HG02884 (cell line): ENCODE measurements at regions not wholly inside any gene's neighbourhood (a gene's known extent, or its start where the extent isn't known, plus 50 kb on each side); places are given as distances from the start of the nearest gene placed in this dataset.
"Not testable (repeated sequence)": the region's sequence is repeated elsewhere in the genome, so short reads cannot be mapped to it uniquely, and the experiment has no call there.

Experiments
- ATAC-seq: cut with Tn5 transposase; IDR thresholded peaks from one replicate; pipeline ENCODE4 v1.9.1; 2021; ENCODE audit warnings: mild to moderate bottlenecking, moderate library complexity; ENCODE audit not compliant: unreplicated experiment

DNA sequence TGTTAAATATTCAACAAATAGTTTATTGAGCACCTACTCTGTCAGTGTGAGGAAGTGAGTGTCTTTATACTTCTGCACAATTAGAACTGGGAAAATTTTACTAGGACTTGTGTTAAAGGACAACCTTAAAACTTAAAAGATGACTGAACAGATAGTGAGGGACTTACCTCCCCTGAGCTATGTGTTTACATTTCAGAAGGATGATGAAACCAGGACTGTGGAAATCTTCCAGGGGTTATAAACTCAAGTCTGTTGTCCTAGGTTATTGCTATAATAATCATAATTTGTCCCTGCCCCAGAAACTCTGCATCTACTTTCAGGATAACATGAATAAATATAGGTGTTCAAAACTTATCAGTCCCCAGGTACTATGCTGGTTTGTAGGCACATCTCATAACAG lies 261.0 kb upstream of the MKLN1 start:
- no peak for ATAC-seq

DNA sequence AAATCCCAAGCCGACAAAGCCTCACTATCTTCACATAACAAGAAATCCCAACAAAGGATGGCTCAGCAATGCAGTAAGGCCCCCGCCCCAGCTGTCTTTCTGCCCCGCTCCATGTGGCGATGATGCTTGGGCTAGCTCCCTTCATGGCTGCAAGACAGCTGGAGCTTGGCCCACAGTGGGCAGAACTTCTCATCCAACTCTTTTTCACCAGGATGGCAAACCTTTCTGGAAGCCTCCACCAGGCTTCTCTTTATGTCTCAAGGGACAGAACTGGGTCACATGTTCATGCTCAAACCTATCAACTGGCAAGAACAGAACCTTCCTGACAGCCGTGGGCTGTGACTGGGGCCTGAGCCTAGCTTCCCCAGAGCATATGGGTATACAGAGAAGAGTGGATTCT lies 260.5 kb upstream of the MKLN1 start:
- ATAC-seq, result no peak

GRCh38 chr7:131068604-131069021 lies 259.1 kb upstream of the MKLN1 start:
- ATAC-seq, result no peak

- ATAC-seq, result no peak
These were observed 255.7 kb upstream of the MKLN1 start for GRCh38 chr7:131071786-131072504.

- no peak for ATAC-seq
These were observed 255.1 kb upstream of the MKLN1 start for GRCh38 chr7:131072505-131073091.

DNA sequence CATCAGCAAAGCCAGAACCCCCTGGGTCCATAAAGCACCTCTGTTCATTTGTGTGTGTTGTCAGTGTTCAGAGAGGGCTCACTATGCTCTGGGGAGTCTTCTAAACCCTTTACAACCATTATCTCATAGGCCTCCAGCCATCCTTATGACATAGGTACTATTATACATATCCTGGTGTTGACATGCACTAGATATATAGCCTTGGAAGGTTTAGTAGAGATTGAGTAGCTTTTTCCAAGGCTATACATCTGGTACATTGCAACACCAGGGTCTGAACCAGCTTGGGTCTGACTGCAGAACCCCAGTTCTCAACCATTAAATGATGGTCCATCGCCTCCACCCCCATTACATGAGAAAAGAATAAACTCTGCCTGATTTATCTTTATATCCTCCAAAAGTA lies 253.6 kb upstream of the MKLN1 start:
- no peak for ATAC-seq

GRCh38 chr7:131074585-131074984 lies 253.1 kb upstream of the MKLN1 start:
- ATAC-seq, result no peak

- ATAC-seq, result no peak
These were observed 252.3 kb upstream of the MKLN1 start for GRCh38 chr7:131075406-131075805.

- ATAC-seq, result no peak
These were observed 251.6 kb upstream of the MKLN1 start for GRCh38 chr7:131076032-131076431.

- ATAC-seq, result no peak
These were observed 250.9 kb upstream of the MKLN1 start for GRCh38 chr7:131076711-131077181.

DNA sequence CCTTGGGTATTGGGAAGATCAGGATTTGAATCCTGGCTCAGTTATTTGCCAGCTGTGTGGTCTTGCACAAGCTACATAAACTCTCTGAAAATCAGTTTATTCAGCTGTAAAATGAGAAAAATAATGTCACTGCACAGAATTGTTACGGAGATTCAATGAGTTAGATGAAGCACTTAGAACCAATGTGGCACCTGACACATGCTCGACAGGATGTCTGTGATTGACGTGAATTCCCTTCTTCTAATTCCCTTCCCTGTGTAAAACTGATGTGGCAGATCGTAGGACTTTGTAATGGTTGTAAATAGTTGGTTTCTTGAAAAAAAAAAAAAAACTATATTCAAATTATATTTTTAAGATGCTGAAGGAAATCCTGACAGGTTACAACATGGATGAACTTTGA lies 249.9 kb upstream of the MKLN1 start:
- no peak for ATAC-seq

DNA sequence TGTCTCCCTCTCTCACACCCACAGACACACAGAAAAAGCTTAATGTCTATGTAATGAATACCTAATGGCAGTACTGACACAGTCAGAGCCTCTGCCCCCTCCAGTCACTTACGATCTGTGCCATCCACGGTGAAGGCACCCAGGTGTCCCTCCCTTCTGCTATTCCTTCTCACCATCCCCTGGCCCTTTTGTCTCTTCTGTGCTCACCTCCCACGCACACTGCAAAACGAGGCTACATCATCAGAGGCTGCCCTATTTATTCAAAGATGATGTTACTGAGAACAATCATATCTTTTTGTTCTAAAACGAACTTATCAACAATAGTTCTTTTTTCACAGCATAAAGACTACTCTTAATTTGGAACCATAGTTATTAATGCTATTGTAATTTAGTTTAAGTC lies 246.9 kb upstream of the MKLN1 start:
- ATAC-seq, result no peak

DNA sequence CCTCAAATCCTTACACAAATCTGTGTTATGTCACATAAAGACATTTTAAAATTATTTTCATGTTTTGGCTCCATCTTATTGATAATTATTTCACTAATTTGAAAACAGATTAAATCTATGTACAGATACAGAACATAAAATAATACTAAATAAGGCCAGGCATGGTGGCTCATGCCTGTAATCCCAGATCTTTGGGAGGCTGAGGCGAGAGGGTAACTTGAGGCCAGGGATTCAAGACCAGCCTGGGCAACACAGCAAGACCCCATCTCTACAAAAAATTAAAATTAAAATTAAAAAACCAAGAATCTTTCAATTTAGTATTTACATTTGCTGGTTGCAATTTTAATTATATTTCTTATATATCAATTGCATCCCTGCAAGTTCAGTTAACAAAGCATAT lies 246.4 kb upstream of the MKLN1 start:
- ATAC-seq, result no peak

GRCh38 chr7:131083781-131084180 lies 243.9 kb upstream of the MKLN1 start:
- no peak for ATAC-seq

- not testable (repeated sequence) for ATAC-seq
These were observed 243.3 kb upstream of the MKLN1 start for GRCh38 chr7:131084336-131084735.

DNA sequence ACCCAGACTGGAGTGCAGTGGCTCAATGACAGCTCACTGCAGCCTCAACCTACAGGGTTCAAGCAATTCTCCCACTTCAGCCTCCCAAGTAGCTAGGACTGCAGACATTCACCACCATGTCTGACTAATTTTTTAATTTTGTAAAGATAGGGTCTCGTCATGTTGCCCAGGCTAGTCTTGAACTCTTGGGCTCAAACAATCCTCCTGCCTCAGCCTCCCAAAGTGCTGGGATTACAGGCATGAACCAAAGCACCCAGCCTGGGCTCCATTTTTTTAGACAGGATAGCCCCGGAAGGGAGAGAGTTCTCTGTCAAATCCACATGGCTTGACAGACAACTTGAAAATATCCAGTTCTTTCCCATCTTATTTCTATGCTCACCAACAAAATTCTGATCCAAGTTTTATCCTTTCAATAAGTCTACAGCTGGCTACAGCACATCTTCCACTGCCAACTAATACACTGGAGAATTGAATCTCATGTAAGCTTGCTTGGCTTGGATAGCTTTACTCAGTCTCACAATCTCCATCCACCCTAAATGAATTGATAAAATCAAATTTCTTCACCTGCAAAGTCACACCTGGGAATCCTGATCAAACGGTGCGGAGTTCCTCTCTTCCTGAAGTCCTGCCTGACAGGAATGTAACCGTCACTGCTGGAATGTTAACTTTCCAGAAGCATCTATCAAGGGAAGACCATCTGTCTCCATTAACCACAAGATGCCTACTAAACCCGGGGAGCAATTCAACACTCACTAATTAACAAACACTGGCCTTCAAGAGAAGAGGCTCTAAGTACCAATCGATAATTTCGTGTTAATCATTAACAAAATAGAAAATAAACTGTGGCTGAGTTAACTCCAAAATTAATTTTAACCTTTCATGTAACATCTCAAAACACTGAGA lies 239.7 kb upstream of the MKLN1 start:
- no peak for ATAC-seq

- no peak for ATAC-seq
These were observed 237.5 kb upstream of the MKLN1 start for GRCh38 chr7:131090188-131090587.

GRCh38 chr7:131090886-131091692 lies 236.6 kb upstream of the MKLN1 start:
- no peak for ATAC-seq

DNA sequence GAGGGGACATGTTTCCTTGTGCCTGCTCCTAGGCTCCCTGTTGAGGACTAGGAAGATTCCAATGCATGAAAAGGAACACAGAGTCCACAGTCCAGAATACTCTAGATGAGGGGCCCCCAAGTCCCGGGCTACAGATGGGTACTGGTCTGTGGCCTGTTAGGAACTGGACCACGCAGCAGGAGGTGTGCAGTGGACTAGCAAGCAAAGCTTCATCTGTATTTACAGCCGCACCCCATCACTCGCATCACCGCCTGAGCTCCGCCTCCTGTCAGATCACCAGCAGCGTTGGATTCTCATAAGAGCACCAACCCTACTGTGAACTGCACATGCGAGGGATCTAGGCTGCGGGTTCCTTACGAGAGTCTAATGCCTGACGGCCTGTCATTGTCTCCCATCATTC lies 233.0 kb upstream of the MKLN1 start:
- no peak for ATAC-seq

GRCh38 chr7:131095346-131095745 lies 232.3 kb upstream of the MKLN1 start:
- ATAC-seq, result no peak
